Adrenal gland (tissue), 9 donors: ENCODE measurements at regions not wholly inside any gene's neighbourhood (a gene's known extent, or its start where the extent isn't known, plus 50 kb on each side); places are given as distances from the start of the nearest gene placed in this dataset.

Source experiments
- DNase-seq, 7 donors: peaks; one replicate each; pipeline ENCODE4 v3.0.0-alpha.2; 2019 to 2020
- H3K27ac ChIP-seq, 5 donors: fragments of 200-600 bp; sonication (generic) in 4 of 5; 1 replicate in 3 of 5; 2 replicates in 2 of 5; pipeline versions ENCODE4 v1.5.1 to v1.8.0; 2016 to 2020; ENCODE audit warnings: mild to moderate bottlenecking in 1 of 5
- H3K27me3 ChIP-seq: fragments of 200-600 bp; 2 replicates; pipeline ENCODE4 v1.8.0; 2021
- H3K36me3 ChIP-seq, 2 donors: fragments of 200-600 bp; replicated peaks in 1 of 2; 1 replicate in 1 of 2; 2 replicates in 1 of 2; pipeline versions ENCODE4 v1.5.1 to v1.8.0; 2018 to 2022
- H3K4me1 ChIP-seq, 2 donors: fragments of 200-600 bp; replicated peaks in 1 of 2; 1 replicate in 1 of 2; 2 replicates in 1 of 2; pipeline versions ENCODE4 v1.5.1 to v1.8.0; 2018 to 2021
- H3K4me3 ChIP-seq, 4 donors: fragments of 200-600 bp; sonication (generic) in 3 of 4; one replicate each; pipeline ENCODE4 v1.5.1; 2016 to 2018
- H3K9me3 ChIP-seq, 3 donors: fragments of 200-600 bp; sonication (generic) in 1 of 3; replicated peaks in 1 of 3; 1 replicate in 2 of 3; 2 replicates in 1 of 3; pipeline versions ENCODE4 v1.5.1 to v1.8.0; 2016 to 2021
- CTCF ChIP-seq, 6 experiments: fragments of 450-650 bp in 4 of 6; fragments of 200-600 bp in 2 of 6; sonication (generic) in 1 of 6; IDR thresholded peaks; 1 replicate in 5 of 6; 2 replicates in 1 of 6; pipeline versions ENCODE4 v1.5.1 to v1.8.0; 2016 to 2021; ENCODE audit warnings: antibody characterized with exemption in 6 of 6, mild to moderate bottlenecking in 2 of 6, moderate library complexity in 1 of 6
- POLR2A ChIP-seq, 2 donors: fragments of 450-650 bp; IDR thresholded peaks; one replicate each; pipeline ENCODE4 v1.6.1; 2017; ENCODE audit warnings: antibody characterized with exemption in 2 of 2, mild to moderate bottlenecking in 2 of 2, moderate library complexity in 1 of 2
- WGBS, 4 donors: extraction: QIAGEN DNeasy Blood & Tissue Kit in 2 of 4; methylation state at CpG; one replicate each; pipeline versions ENCODE4 v1.1.5 to v1.1.7; 2013 to 2017; 5-methylcytosine and 5-hydroxymethylcytosine counted together
- intact Hi-C, 2 donors: fragments of 100-400 bp; cut with DNase I; formaldehyde crosslinking; loops; one replicate each; pipeline versions ENCODE4 v1.14.1 to v1.15.0; 2022 to 2023
- donor health status: healthy with polysubstance abuse.
- donor health status: Bipolar disorder and iron deficiency.
- donor health status: DM: yes; HTN: yes; CAD: no.
- donor health status: DM: no; HTN: no; CAD: no.
- donor health status: DM: no; HTN: no; CAD: no.

GRCh38 chr5:4643190-4643589 lies 496.9 kb upstream of the ADAMTS16 start:
- Histone ChIP-seq H3K27me3 (no peaks in the 10 kb centered on the region), H3K4me1 (no peaks in the 10 kb centered on the region), H3K4me3 (no peak overlapping the region), H3K9me3 (no peaks in the 10 kb centered on the region), H3K36me3 (no peaks in the 10 kb centered on the region), H3K27ac (no peak overlapping the region)
- intact Hi-C loops: no loop called here
- 76 to 90% (median 83%) methylated on average over 2 of the region's 2 CpGs for WGBS, 4 donors
- TF ChIP-seq CTCF (IDR thresholded peaks at IDR 0.05): no peak
- TF ChIP-seq POLR2A (IDR thresholded peaks at IDR 0.05): no peak
- no peak for DNase-seq

- Histone ChIP-seq H3K4me3 (no peak overlapping the region), H3K27me3 (no peaks in the 10 kb centered on the region), H3K27ac (no peak overlapping the region), H3K4me1 (no peaks in the 10 kb centered on the region), H3K36me3 (no peaks in the 10 kb centered on the region), H3K9me3 (no peaks in the 10 kb centered on the region)
- TF ChIP-seq POLR2A (IDR thresholded peaks at IDR 0.05): no peak
- TF ChIP-seq CTCF (IDR thresholded peaks at IDR 0.05): no peak
- intact Hi-C loops: no loop called here
- DNase-seq: no peak
- WGBS, 4 donors: 88 to 94% (median 90%) methylated on average over 14 to 17 of the region's 17 CpGs
These were observed 496.2 kb upstream of the ADAMTS16 start for GRCh38 chr5:4643960-4644359.

GRCh38 chr5:4646715-4647375 lies 493.3 kb upstream of the ADAMTS16 start:
- WGBS, 4 donors: 32 to 39% (median 36%) methylated on average over 8 of the region's 8 CpGs
- DNase-seq: no peak
- intact Hi-C loops: no loop called here
- Histone ChIP-seq H3K4me3 (no peak overlapping the region), H3K27ac (no peak overlapping the region), H3K27me3 (no peaks in the 10 kb centered on the region), H3K36me3 (no peaks in the 10 kb centered on the region), H3K9me3 (no peaks in the 10 kb centered on the region), H3K4me1 (no peaks in the 10 kb centered on the region)
- TF ChIP-seq CTCF (IDR thresholded peaks at IDR 0.05): no peak
- no peak for TF ChIP-seq POLR2A (IDR thresholded peaks at IDR 0.05)

- no peak overlapping the region for H3K27ac ChIP-seq
- no peaks in the 10 kb centered on the region for H3K9me3 ChIP-seq
- no peaks in the 10 kb centered on the region for H3K36me3 ChIP-seq
- no peaks in the 10 kb centered on the region for H3K27me3 ChIP-seq
- no peak overlapping the region for H3K4me3 ChIP-seq
- WGBS, 4 donors: 67 to 81% (median 79%) methylated on average over 7 of the region's 7 CpGs
- intact Hi-C loops: no loop called here
- TF ChIP-seq POLR2A (IDR thresholded peaks at IDR 0.05) (no peak), CTCF (IDR thresholded peaks at IDR 0.05) (no peak)
- no peak for DNase-seq
- H3K4me1 ChIP-seq: no peaks in the 10 kb centered on the region
These were observed 492.2 kb upstream of the ADAMTS16 start for GRCh38 chr5:4647955-4648354.
